ENCODE measurements at regions not wholly inside any gene's neighbourhood (a gene's known extent, or its start where the extent isn't known, plus 50 kb on each side); places are given as distances from the start of the nearest gene placed in this dataset.

DNA sequence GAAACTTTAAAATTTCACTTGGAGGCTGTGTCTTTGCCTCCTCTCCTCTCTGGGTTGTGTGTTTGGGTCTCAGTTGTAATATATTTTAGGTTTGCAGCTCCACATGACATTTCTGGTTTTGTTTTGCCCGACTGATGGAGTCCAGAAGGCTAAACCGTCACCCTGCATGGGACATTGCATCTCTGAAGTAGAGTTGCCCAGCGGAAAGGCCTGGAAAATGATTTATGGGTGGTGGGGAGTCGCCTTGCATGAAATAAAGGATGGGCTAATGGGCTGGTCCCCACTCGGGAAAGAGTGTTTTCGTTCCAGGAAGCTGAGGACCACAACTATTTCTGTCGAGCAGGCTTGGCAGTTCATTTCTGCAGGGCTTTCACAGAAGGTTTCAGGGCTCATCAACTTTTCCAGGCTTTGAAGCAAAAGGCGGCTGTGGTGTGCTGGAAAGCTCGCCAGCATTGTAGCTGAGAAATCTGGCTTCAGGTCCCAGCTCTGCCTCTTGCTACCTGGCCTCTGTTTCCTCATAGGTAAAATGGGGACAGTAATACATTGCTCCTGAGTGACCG lies 74.8 kb upstream of the GSC start:
- no peaks in the 10 kb centered on the region for H3K36me3 ChIP-seq (replicated peaks; ENCODE audit: insufficient read depth, low read depth)
- no peak overlapping the region for H3K27ac ChIP-seq
- no peak overlapping the region for H3K4me3 ChIP-seq
- H3K9me2 ChIP-seq (replicated peaks; ENCODE audit: insufficient read depth), result no peaks in the 10 kb centered on the region
- TF ChIP-seq EZH2 (IDR thresholded peaks at IDR 0.05; ENCODE audit: borderline replicate concordance) (no peak), EZH2phosphoT487 (IDR thresholded peaks at IDR 0.05; ENCODE audit: low read depth, severe bottlenecking, unreplicated experiment) (no peak)
- TF ChIP-seq, protein P1, sequence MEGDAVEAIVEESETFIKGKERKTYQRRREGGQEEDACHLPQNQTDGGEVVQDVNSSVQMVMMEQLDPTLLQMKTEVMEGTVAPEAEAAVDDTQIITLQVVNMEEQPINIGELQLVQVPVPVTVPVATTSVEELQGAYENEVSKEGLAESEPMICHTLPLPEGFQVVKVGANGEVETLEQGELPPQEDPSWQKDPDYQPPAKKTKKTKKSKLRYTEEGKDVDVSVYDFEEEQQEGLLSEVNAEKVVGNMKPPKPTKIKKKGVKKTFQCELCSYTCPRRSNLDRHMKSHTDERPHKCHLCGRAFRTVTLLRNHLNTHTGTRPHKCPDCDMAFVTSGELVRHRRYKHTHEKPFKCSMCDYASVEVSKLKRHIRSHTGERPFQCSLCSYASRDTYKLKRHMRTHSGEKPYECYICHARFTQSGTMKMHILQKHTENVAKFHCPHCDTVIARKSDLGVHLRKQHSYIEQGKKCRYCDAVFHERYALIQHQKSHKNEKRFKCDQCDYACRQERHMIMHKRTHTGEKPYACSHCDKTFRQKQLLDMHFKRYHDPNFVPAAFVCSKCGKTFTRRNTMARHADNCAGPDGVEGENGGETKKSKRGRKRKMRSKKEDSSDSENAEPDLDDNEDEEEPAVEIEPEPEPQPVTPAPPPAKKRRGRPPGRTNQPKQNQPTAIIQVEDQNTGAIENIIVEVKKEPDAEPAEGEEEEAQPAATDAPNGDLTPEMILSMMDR (IDR thresholded peaks at IDR 0.05; ENCODE audit: poor library complexity), result no peak
- H3K9me3 ChIP-seq (ENCODE audit: low read depth), result no peaks in the 10 kb centered on the region
- WGBS (ENCODE audit: low lambda C conversion rate, missing lambda C conversion rate), result 79% methylated on average over 10 of the region's 10 CpGs
- no peak for DNase-seq (ENCODE audit: low spot score)
- no peak overlapping the region for H2AFZ ChIP-seq
- H3K4me2 ChIP-seq, result no peak overlapping the region
- no peaks in the 10 kb centered on the region for H3K27me3 ChIP-seq
- H3K79me2 ChIP-seq, result no peaks in the 10 kb centered on the region
- H4K20me1 ChIP-seq (ENCODE audit: insufficient read depth, poor library complexity, severe bottlenecking), result no peaks in the 10 kb centered on the region
- H3K4me1 ChIP-seq (ENCODE audit: insufficient read depth), result no peaks in the 10 kb centered on the region

- Histone ChIP-seq H3K27ac (no peak overlapping the region), H3K9me2 (replicated peaks; ENCODE audit: insufficient read depth) (no peaks in the 10 kb centered on the region), H3K36me3 (replicated peaks; ENCODE audit: insufficient read depth, low read depth) (no peaks in the 10 kb centered on the region), H4K20me1 (ENCODE audit: insufficient read depth, poor library complexity, severe bottlenecking) (no peaks in the 10 kb centered on the region), H3K4me1 (ENCODE audit: insufficient read depth) (no peaks in the 10 kb centered on the region), H2AFZ (no peak overlapping the region), H3K4me2 (no peak overlapping the region), H3K9me3 (ENCODE audit: low read depth) (no peaks in the 10 kb centered on the region), H3K4me3 (no peak overlapping the region), H3K79me2 (no peaks in the 10 kb centered on the region), H3K27me3 (no peaks in the 10 kb centered on the region)
- 93% methylated on average over 6 of the region's 6 CpGs for WGBS (ENCODE audit: low lambda C conversion rate, missing lambda C conversion rate)
- TF ChIP-seq EZH2 (IDR thresholded peaks at IDR 0.05; ENCODE audit: borderline replicate concordance), result no peak
- TF ChIP-seq EZH2phosphoT487 (IDR thresholded peaks at IDR 0.05; ENCODE audit: low read depth, severe bottlenecking, unreplicated experiment), result no peak
- TF ChIP-seq, protein P1 (IDR thresholded peaks at IDR 0.05; ENCODE audit: poor library complexity), result no peak
- DNase-seq (ENCODE audit: low spot score), result no peak
Measured at GRCh38 chr14:94840467-94840866, 70.6 kb upstream of the GSC start.

DNA sequence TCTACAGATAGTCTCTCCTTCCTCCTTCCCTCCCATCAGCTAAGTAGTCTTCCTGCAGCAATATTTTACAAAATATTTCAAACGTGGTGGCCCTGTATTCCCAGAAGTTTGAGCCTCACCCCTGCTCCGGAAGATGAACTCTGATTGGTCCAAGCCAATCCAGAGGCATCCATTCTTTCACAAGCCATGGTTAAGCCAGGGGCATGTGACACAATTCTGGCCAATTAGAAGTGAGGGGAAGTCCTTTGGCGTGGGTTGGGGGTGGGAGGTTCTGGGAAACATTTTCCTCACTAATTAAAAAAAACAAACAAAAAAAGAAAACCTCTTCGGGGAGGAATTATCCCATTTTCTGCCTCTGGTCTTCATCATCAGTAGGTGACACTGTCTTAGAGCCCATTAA lies 69.4 kb upstream of the GSC start:
- Histone ChIP-seq H3K27me3 (no peaks in the 10 kb centered on the region), H3K9me2 (replicated peaks; ENCODE audit: insufficient read depth) (no peaks in the 10 kb centered on the region), H2AFZ (no peak overlapping the region), H3K4me2 (no peak overlapping the region), H3K4me1 (ENCODE audit: insufficient read depth) (no peaks in the 10 kb centered on the region), H3K27ac (no peak overlapping the region), H3K79me2 (no peaks in the 10 kb centered on the region), H4K20me1 (ENCODE audit: insufficient read depth, poor library complexity, severe bottlenecking) (no peaks in the 10 kb centered on the region), H3K9me3 (ENCODE audit: low read depth) (no peaks in the 10 kb centered on the region), H3K4me3 (no peak overlapping the region), H3K36me3 (replicated peaks; ENCODE audit: insufficient read depth, low read depth) (no peaks in the 10 kb centered on the region)
- 68% methylated on average over 4 of the region's 4 CpGs for WGBS (ENCODE audit: low lambda C conversion rate, missing lambda C conversion rate)
- DNase-seq (ENCODE audit: low spot score), result no peak
- TF ChIP-seq EZH2phosphoT487 (IDR thresholded peaks at IDR 0.05; ENCODE audit: low read depth, severe bottlenecking, unreplicated experiment) (no peak), EZH2 (IDR thresholded peaks at IDR 0.05; ENCODE audit: borderline replicate concordance) (no peak)
- TF ChIP-seq, protein P1 (IDR thresholded peaks at IDR 0.05; ENCODE audit: poor library complexity), result no peak

- Histone ChIP-seq H3K9me3 (ENCODE audit: low read depth) (no peaks in the 10 kb centered on the region), H3K36me3 (replicated peaks; ENCODE audit: insufficient read depth, low read depth) (no peaks in the 10 kb centered on the region), H3K4me2 (no peak overlapping the region), H3K79me2 (no peaks in the 10 kb centered on the region), H2AFZ (no peak overlapping the region), H4K20me1 (ENCODE audit: insufficient read depth, poor library complexity, severe bottlenecking) (no peaks in the 10 kb centered on the region), H3K27me3 (no peaks in the 10 kb centered on the region), H3K9me2 (replicated peaks; ENCODE audit: insufficient read depth) (no peaks in the 10 kb centered on the region), H3K27ac (no peak overlapping the region), H3K4me3 (no peak overlapping the region), H3K4me1 (ENCODE audit: insufficient read depth) (no peaks in the 10 kb centered on the region)
- TF ChIP-seq EZH2phosphoT487 (IDR thresholded peaks at IDR 0.05; ENCODE audit: low read depth, severe bottlenecking, unreplicated experiment) (no peak), EZH2 (IDR thresholded peaks at IDR 0.05; ENCODE audit: borderline replicate concordance) (no peak)
- 64% methylated on average over 2 of the region's 2 CpGs for WGBS (ENCODE audit: low lambda C conversion rate, missing lambda C conversion rate)
- DNase-seq (ENCODE audit: low spot score), result no peak
Measured at GRCh38 chr14:94836849-94837248, 66.9 kb upstream of the GSC start.
